HEK293 (cell line): ENCODE measurements at regions not wholly inside any gene's neighbourhood (a gene's known extent, or its start where the extent isn't known, plus 50 kb on each side); places are given as distances from the start of the nearest gene placed in this dataset.

Experiments used
- CTCF ChIA-PET: fragments of 350-600 bp; formaldehyde crosslinking; extraction: SDS; loops from one replicate; lab custom pipeline; 2021; ENCODE audit warnings: antibody characterized with exemption; lab: Yijun Ruan, JAX
- POLR2A ChIA-PET: fragments of 300-600 bp; formaldehyde crosslinking; extraction: SDS; loops from one replicate; lab custom pipeline; 2020; ENCODE audit warnings: antibody characterized with exemption, inconsistent platforms; lab: Yijun Ruan, JAX
- H3K27ac ChIP-seq: fragments of 200-500 bp; sonication (Bioruptor generic); 2 replicates; pipeline ENCODE4 v1.5.1; 2014; ENCODE audit warnings: low read depth, low read length, control low read depth, inconsistent platforms; ENCODE audit errors: extremely low read depth
- H3K36me3 ChIP-seq, 2 experiments: fragments of 200-500 bp in 1 of 2; sonication (Bioruptor generic) in 1 of 2; 1 replicate in 1 of 2; 2 replicates in 1 of 2; pipeline ENCODE4 v1.5.1; 2014 to 2017; ENCODE audit warnings: inconsistent platforms in 2 of 2, low read length in 2 of 2; ENCODE audit not compliant: control insufficient read depth in 2 of 2, insufficient read depth in 1 of 2
- H3K4me1 ChIP-seq: fragments of 200-500 bp; sonication (Bioruptor generic); 2 replicates; pipeline ENCODE4 v1.5.1; 2014; ENCODE audit warnings: mild to moderate bottlenecking, low read length, inconsistent platforms; ENCODE audit not compliant: control insufficient read depth, insufficient read depth
- H3K4me3 ChIP-seq: 2 replicates; pipeline ENCODE4 v1.5.1; 2011; ENCODE audit warnings: low read depth, mild to moderate bottlenecking, control low read depth, low read length, moderate library complexity
- H3K9me3 ChIP-seq: fragments of 200-500 bp; sonication (Bioruptor generic); 2 replicates; pipeline ENCODE4 v1.5.1; 2014; ENCODE audit warnings: low read depth, low read length, inconsistent platforms; ENCODE audit not compliant: control insufficient read depth, insufficient read depth
- AEBP2 ChIP-seq: fragments of 450-650 bp; formaldehyde crosslinking; IDR thresholded peaks from 2 replicates; pipeline ENCODE4 v1.5.1; 2016; ENCODE audit warnings: missing biosample characterization, missing genetic modification characterization, borderline replicate concordance
- BCL11B ChIP-seq: fragments of 450-650 bp; formaldehyde crosslinking; IDR thresholded peaks from 2 replicates; pipeline ENCODE4 v1.5.1; 2016; ENCODE audit warnings: low read depth, missing biosample characterization, missing genetic modification characterization
- GLI2 ChIP-seq: fragments of 450-650 bp; formaldehyde crosslinking; IDR thresholded peaks from 2 replicates; pipeline ENCODE4; 2017; ENCODE audit warnings: missing biosample characterization, missing genetic modification characterization, low read depth, borderline replicate concordance
- HOXD13 ChIP-seq: sonication (generic); formaldehyde crosslinking; IDR thresholded peaks from 2 replicates; pipeline ENCODE4 v1.8.0; 2022; ENCODE audit warnings: missing genetic modification reagents, borderline replicate concordance
- KLF1 ChIP-seq: fragments of 450-650 bp; formaldehyde crosslinking; IDR thresholded peaks from 2 replicates; pipeline ENCODE4 v1.5.1; 2016; ENCODE audit warnings: missing biosample characterization, missing genetic modification characterization
- OSR2 ChIP-seq: fragments of 450-650 bp; formaldehyde crosslinking; IDR thresholded peaks from 2 replicates; pipeline ENCODE4 v1.5.1; 2016; ENCODE audit warnings: missing biosample characterization, missing genetic modification characterization
- SP7 ChIP-seq: fragments of 450-650 bp; formaldehyde crosslinking; IDR thresholded peaks from 2 replicates; pipeline ENCODE4 v1.5.1; 2016; ENCODE audit warnings: missing biosample characterization, missing genetic modification characterization
- YY2 ChIP-seq: fragments of 450-650 bp; formaldehyde crosslinking; IDR thresholded peaks from 2 replicates; pipeline ENCODE4 v1.5.1; 2016; ENCODE audit warnings: missing biosample characterization, missing genetic modification characterization
- ZBTB7A ChIP-seq: fragments of 450-650 bp; formaldehyde crosslinking; IDR thresholded peaks from 2 replicates; pipeline ENCODE4 v1.5.1; 2016; ENCODE audit warnings: low read depth, missing biosample characterization, missing genetic modification characterization
- ZNF223 ChIP-seq: fragments of 450-650 bp; formaldehyde crosslinking; IDR thresholded peaks from 2 replicates; pipeline ENCODE4 v1.5.1; 2016; ENCODE audit warnings: missing biosample characterization, missing genetic modification characterization
- ZNF248 ChIP-seq: fragments of 450-650 bp; formaldehyde crosslinking; IDR thresholded peaks from 2 replicates; pipeline ENCODE4 v1.5.1; 2017; ENCODE audit warnings: missing biosample characterization, missing genetic modification characterization
- ZNF311 ChIP-seq: fragments of 450-650 bp; formaldehyde crosslinking; IDR thresholded peaks from 2 replicates; pipeline ENCODE4 v1.5.1; 2017; ENCODE audit warnings: missing biosample characterization, missing genetic modification characterization, borderline replicate concordance
- ZNF324 ChIP-seq: fragments of 450-650 bp; formaldehyde crosslinking; IDR thresholded peaks from 2 replicates; pipeline ENCODE4 v1.5.1; 2016; ENCODE audit warnings: missing biosample characterization, missing genetic modification characterization
- ZNF341 ChIP-seq: fragments of 450-650 bp; formaldehyde crosslinking; IDR thresholded peaks from 2 replicates; pipeline ENCODE4; 2016; ENCODE audit warnings: low read depth, missing biosample characterization, missing genetic modification characterization
- ZNF350 ChIP-seq: fragments of 450-650 bp; formaldehyde crosslinking; IDR thresholded peaks from 2 replicates; pipeline ENCODE4 v1.5.0; 2017; ENCODE audit warnings: missing biosample characterization, mild to moderate bottlenecking, missing genetic modification characterization
- ZNF416 ChIP-seq: fragments of 450-650 bp; formaldehyde crosslinking; IDR thresholded peaks from 2 replicates; pipeline ENCODE4 v1.5.1; 2016; ENCODE audit warnings: missing biosample characterization, missing genetic modification characterization
- ZNF560 ChIP-seq: fragments of 450-650 bp; formaldehyde crosslinking; IDR thresholded peaks from 2 replicates; pipeline ENCODE4 v1.5.1; 2017; ENCODE audit warnings: missing biosample characterization, missing genetic modification characterization, borderline replicate concordance
- ZNF645 ChIP-seq: fragments of 450-650 bp; formaldehyde crosslinking; IDR thresholded peaks from 2 replicates; pipeline ENCODE4; 2016; ENCODE audit warnings: missing biosample characterization, missing genetic modification characterization
- ZNF660 ChIP-seq: fragments of 450-650 bp; IDR thresholded peaks from 2 replicates; pipeline ENCODE4 v1.5.1; 2018; ENCODE audit warnings: missing biosample characterization, mild to moderate bottlenecking, missing genetic modification characterization
- ZNF664 ChIP-seq: fragments of 450-650 bp; formaldehyde crosslinking; IDR thresholded peaks from 2 replicates; pipeline ENCODE4 v1.5.1; 2016; ENCODE audit warnings: missing biosample characterization, missing genetic modification characterization
- ZNF692 ChIP-seq: fragments of 450-650 bp; formaldehyde crosslinking; IDR thresholded peaks from 2 replicates; pipeline ENCODE4 v1.5.1; 2016; ENCODE audit warnings: missing biosample characterization, missing genetic modification characterization
- ZNF777 ChIP-seq: fragments of 450-650 bp; formaldehyde crosslinking; IDR thresholded peaks from 2 replicates; pipeline ENCODE4 v1.5.1; 2017; ENCODE audit warnings: missing biosample characterization, missing genetic modification characterization, borderline replicate concordance
- ZNF791 ChIP-seq: fragments of 450-650 bp; formaldehyde crosslinking; IDR thresholded peaks from 2 replicates; pipeline ENCODE4 v1.5.1; 2016; ENCODE audit warnings: missing biosample characterization, missing genetic modification characterization
- TF ChIP-seq, protein P1 (sequence below): fragments of 450-650 bp; formaldehyde crosslinking; IDR thresholded peaks from 2 replicates; pipeline ENCODE4 v1.5.1; 2017; ENCODE audit warnings: missing biosample characterization, mild to moderate bottlenecking, missing genetic modification characterization, moderate library complexity
- TF ChIP-seq, protein P2 (sequence below): fragments of 450-650 bp; formaldehyde crosslinking; IDR thresholded peaks from 2 replicates; pipeline ENCODE4 v1.5.1; 2016; ENCODE audit warnings: missing biosample characterization, missing genetic modification characterization

DNA sequence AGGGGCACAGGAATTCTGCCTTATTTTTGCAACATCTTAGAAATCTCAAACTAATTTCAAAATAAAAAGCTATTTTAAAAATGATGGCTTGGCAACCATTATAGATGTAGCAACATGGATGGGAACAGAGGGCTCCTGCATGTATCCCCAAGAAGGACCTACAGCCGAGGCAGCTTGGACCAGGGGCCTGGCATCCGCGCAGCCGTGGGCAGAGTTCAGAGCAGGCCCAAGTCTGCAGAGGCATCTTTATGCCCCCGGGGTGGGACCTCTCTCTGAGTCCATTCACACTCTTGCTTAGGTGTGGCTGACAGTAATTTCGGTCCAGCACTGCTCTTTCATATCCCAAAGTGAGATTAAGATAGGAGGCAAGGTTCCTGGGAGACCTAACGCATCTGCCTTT, 425.8 kb upstream of the MYT1L start (continued):
- no peak for TF ChIP-seq BCL11B (tag by site-specific recombination)
- no peak for TF ChIP-seq KLF1 (tag by site-specific recombination)
- TF ChIP-seq, protein P1, sequence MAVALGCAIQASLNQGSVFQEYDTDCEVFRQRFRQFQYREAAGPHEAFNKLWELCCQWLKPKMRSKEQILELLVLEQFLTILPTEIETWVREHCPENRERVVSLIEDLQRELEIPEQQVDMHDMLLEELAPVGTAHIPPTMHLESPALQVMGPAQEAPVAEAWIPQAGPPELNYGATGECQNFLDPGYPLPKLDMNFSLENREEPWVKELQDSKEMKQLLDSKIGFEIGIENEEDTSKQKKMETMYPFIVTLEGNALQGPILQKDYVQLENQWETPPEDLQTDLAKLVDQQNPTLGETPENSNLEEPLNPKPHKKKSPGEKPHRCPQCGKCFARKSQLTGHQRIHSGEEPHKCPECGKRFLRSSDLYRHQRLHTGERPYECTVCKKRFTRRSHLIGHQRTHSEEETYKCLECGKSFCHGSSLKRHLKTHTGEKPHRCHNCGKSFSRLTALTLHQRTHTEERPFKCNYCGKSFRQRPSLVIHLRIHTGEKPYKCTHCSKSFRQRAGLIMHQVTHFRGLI (tag by site-specific recombination), result no peak
- TF ChIP-seq ZNF777 (tag by site-specific recombination), result no peak
- no peak for TF ChIP-seq ZNF664 (tag by site-specific recombination)
- TF ChIP-seq ZBTB7A (tag by site-specific recombination), result no peak
- TF ChIP-seq ZNF248 (tag by site-specific recombination), result no peak
- TF ChIP-seq, all 188 proteins: peak for 0

GRCh38 chr2:2755990-2756389, 424.9 kb upstream of the MYT1L start:
- TF ChIP-seq GLI2 (tag by site-specific recombination) (no peak), ZNF560 (no peak), ZNF692 (tag by site-specific recombination) (no peak), ZNF324 (tag by site-specific recombination) (no peak), SP7 (no peak), YY2 (tag by site-specific recombination) (no peak)
- TF ChIP-seq, protein P2, sequence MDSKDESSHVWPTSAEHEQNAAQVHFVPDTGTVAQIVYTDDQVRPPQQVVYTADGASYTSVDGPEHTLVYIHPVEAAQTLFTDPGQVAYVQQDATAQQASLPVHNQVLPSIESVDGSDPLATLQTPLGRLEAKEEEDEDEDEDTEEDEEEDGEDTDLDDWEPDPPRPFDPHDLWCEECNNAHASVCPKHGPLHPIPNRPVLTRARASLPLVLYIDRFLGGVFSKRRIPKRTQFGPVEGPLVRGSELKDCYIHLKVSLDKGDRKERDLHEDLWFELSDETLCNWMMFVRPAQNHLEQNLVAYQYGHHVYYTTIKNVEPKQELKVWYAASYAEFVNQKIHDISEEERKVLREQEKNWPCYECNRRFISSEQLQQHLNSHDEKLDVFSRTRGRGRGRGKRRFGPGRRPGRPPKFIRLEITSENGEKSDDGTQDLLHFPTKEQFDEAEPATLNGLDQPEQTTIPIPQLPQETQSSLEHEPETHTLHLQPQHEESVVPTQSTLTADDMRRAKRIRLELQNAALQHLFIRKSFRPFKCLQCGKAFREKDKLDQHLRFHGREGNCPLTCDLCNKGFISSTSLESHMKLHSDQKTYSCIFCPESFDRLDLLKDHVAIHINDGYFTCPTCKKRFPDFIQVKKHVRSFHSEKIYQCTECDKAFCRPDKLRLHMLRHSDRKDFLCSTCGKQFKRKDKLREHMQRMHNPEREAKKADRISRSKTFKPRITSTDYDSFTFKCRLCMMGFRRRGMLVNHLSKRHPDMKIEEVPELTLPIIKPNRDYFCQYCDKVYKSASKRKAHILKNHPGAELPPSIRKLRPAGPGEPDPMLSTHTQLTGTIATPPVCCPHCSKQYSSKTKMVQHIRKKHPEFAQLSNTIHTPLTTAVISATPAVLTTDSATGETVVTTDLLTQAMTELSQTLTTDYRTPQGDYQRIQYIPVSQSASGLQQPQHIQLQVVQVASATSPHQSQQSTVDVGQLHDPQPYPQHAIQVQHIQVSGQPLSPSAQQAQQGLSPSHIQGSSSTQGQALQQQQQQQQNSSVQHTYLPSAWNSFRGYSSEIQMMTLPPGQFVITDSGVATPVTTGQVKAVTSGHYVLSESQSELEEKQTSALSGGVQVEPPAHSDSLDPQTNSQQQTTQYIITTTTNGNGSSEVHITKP (tag by site-specific recombination), result no peak
- H3K27ac ChIP-seq, result no peak overlapping the region
- ChIA-PET CTCF (no interaction called here), POLR2A (no interaction called here)
- H3K4me3 ChIP-seq, result no peak overlapping the region
- H3K36me3 ChIP-seq, result no peaks in the 10 kb centered on the region
- H3K4me1 ChIP-seq, result no peaks in the 10 kb centered on the region
- H3K9me3 ChIP-seq, result no peaks in the 10 kb centered on the region

- Histone ChIP-seq H3K4me3 (no peak overlapping the region), H3K4me1 (no peaks in the 10 kb centered on the region), H3K36me3 (no peaks in the 10 kb centered on the region), H3K27ac (no peak overlapping the region), H3K9me3 (no peaks in the 10 kb centered on the region)
- CTCF ChIA-PET, result interaction anchor here (0.6 to 0.8 kb wide), 2 partner anchors 1060 to 1583 kb away, joined by 3 read pairs; no protein-coding TSS in a partner anchor
- POLR2A ChIA-PET, result no interaction called here
- TF ChIP-seq ZNF311 (no peak), ZNF645 (no peak), ZNF660 (tag by site-specific recombination) (no peak), ZNF791 (tag by site-specific recombination) (no peak), OSR2 (tag by site-specific recombination) (no peak), ZNF416 (tag by site-specific recombination) (no peak), ZNF664 (tag by site-specific recombination) (no peak), ZNF350 (tag by site-specific recombination) (no peak), AEBP2 (tag by site-specific recombination) (no peak), ZNF341 (no peak), ZNF223 (tag by site-specific recombination) (no peak), ZNF777 (tag by site-specific recombination) (no peak), HOXD13 (CRISPR knock-in tag) (no peak), BCL11B (tag by site-specific recombination) (no peak)
These were observed 423.9 kb upstream of the MYT1L start for GRCh38 chr2:2754940-2755339.
